MG63 (cell line): ENCODE measurements at regions not wholly inside any gene's neighbourhood (a gene's known extent, or its start where the extent isn't known, plus 50 kb on each side); places are given as distances from the start of the nearest gene placed in this dataset.

Experiments
- DNase-seq: peaks from one replicate; pipeline ENCODE4 v3.0.0-alpha.2; 2020
- H3K27me3 ChIP-seq: fragments of 250-450 bp; sonication (Bioruptor Pico); 2 replicates; pipeline ENCODE4 v1.5.1; 2020; ENCODE audit warnings: mild to moderate bottlenecking, moderate library complexity
- H3K36me3 ChIP-seq: fragments of 250-450 bp; sonication (Bioruptor Pico); 2 replicates; pipeline ENCODE4 v1.5.1; 2020; ENCODE audit warnings: mild to moderate bottlenecking, moderate library complexity
- H3K4me3 ChIP-seq: fragments of 250-450 bp; sonication (Bioruptor Pico); 2 replicates; pipeline ENCODE4 v1.5.1; 2020; ENCODE audit warnings: mild to moderate bottlenecking, moderate library complexity
- H3K9me3 ChIP-seq: fragments of 250-450 bp; sonication (Bioruptor Pico); 2 replicates; pipeline ENCODE4 v1.5.1; 2020; ENCODE audit warnings: mild to moderate bottlenecking, moderate library complexity

DNA sequence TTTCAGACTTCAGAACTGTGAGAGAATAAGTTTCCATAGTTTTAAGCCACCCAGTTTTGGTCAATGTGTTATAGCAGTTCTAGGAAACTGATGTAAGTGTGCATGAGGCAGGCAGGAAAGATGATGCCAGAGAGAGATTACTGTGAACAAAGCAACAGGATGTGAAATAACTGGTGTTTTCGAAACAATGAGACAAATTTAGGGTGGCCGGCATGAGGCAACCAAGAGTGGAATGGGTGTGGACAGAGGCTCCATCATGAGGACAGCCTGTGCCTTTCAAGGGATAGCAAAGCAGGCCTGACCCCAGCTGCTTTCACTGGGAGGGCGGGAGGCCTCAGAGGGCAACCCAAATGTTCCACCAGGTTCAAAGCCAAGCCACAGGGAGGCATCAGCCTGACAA is 67.3 kb upstream of the UCN3 start:
- no peak overlapping the region for H3K4me3 ChIP-seq
- DNase-seq = peak; percentile 30

DNA sequence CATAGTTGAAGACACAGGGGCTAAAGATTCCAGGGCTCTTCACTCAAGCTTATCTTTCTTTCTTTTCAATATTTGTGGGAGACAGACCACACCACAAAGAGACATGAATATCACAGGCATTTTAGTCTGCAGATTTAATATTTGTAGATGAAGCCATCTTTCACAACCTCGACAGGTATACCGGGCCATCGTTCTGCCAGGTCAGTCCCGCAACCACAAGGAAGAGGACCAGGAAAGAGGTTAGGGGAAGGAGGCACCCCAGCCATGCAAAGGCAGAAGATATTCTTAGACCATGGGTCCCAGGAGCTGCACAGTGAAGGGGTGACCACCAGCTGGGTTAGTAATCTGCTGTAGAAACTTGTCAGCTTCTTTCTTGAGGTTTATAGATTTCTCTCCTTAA is 66.8 kb upstream of the UCN3 start:
- Histone ChIP-seq H3K36me3 (no peaks in the 10 kb centered on the region), H3K9me3 (no peaks in the 10 kb centered on the region), H3K27me3 (no peaks in the 10 kb centered on the region), H3K4me3 (no peak overlapping the region)
- DNase-seq = no peak

More for the DNA sequence above, 67.3 kb upstream of the UCN3 start:
- Histone ChIP-seq H3K9me3 (no peaks in the 10 kb centered on the region), H3K27me3 (no peaks in the 10 kb centered on the region), H3K36me3 (no peaks in the 10 kb centered on the region)

DNA sequence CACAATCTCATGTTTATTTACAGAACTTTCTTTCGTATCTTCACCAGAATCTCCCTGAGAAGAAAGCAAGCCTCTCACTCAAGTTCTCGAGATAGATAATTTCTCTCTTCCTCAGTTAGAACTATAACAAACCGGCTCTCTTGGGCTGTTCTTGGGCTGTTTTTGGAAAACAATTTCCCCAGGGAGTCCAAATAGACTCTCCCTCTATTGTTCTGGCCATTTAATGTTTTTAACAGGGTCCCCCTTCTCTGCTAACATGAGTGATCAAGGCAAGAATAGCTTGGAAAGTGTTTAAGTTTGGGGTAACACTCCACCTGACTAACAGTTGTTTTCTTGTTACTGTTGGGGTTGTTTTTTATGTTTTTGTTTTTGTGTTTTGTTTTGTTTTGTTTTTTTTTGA is 64.8 kb upstream of the UCN3 start:
- Histone ChIP-seq H3K9me3 (no peaks in the 10 kb centered on the region), H3K4me3 (no peak overlapping the region), H3K36me3 (no peaks in the 10 kb centered on the region), H3K27me3 (no peaks in the 10 kb centered on the region)
- DNase-seq = no peak

DNA sequence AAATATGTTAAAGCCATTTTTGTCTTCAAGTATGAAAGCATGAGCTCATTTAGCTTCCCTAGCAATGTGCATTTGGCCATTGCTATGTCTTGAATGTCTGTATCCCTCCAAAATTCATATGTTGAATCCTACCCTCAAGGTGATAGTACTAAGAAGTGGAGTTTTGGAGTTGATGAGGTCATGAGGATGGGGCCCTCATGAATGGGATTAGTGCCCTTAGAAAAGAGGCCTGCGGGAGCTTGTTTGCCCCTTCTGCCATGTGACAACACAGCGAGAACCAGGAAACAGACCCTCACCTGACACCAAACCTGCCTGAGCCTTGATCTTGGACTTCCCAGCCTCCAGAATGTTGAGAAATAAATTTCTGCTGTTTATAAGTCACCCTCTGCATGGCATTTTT is 61.3 kb upstream of the UCN3 start:
- DNase-seq = no peak
- no peaks in the 10 kb centered on the region for H3K36me3 ChIP-seq
- H3K27me3 ChIP-seq = no peaks in the 10 kb centered on the region
- H3K4me3 ChIP-seq = no peak overlapping the region
- H3K9me3 ChIP-seq = 0 out of 2 replicates have a peak, but pooled peaks cover 2% of the 10 kb centered on the region

DNA sequence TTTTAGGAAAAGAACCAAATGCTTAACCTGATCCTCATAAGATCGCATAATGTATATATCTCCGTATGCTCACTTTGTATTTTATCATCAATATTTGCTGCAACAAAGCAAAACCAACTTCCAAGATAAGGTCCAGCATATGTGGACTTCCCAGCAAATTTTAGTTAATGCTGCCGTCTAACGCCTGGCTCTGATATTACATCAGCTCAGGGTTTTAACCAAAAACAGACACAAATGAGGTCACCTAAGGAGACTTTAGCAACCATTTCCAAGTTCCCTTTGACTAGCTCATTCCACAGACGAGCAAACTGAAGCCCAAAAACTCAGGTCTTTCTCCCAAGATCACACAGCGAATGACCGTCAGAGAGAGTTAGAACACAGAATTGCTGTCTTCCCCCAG is 59.4 kb upstream of the UCN3 start:
- 0 out of 2 replicates have a peak, but pooled peaks cover 2% of the 10 kb centered on the region for H3K9me3 ChIP-seq
- H3K27me3 ChIP-seq = no peaks in the 10 kb centered on the region
- H3K4me3 ChIP-seq = no peak overlapping the region
- DNase-seq = no peak
- no peaks in the 10 kb centered on the region for H3K36me3 ChIP-seq

DNA sequence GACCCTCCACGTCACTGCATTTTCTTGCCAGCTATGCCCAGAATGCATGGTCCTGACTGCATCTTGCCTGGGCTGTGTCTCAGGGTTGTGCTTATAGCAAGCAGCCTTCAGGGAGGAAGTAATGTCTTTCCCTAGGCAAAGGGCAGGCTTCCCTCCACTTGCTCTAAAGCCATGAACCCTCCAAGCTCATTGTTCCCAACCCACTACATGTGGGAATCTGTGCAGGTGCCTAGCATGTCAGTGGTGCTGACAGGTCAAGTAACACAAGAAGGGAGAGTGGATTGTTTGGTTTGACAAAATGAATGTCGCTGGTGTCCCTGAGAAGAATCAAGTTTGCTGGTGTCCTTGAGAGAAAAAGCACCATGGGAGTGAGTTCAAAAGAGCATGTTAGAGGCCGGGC is 53.9 kb upstream of the UCN3 start:
- H3K36me3 ChIP-seq = no peaks in the 10 kb centered on the region
- H3K27me3 ChIP-seq = no peaks in the 10 kb centered on the region
- H3K9me3 ChIP-seq = 0 out of 2 replicates have a peak, but pooled peaks cover 2% of the 10 kb centered on the region
- DNase-seq = no peak
- H3K4me3 ChIP-seq = no peak overlapping the region

DNA sequence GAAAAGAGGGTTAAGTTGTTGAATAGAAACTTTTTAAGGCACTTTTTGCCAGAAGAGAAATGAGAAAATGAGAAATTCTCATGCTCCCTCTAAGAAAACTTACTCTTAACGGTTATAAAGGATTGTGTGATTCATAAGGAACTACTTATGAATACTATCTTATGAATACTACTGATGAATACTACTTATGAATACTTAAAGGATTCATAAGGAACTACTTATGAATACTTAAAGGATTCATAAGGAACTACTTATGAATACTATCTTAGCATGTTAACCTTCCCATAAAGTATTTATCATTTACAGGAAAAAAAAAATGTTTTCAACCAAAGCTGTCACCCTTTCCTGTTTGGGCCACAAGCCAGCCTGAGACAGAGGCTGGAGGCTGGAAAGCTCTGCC is 53.1 kb upstream of the UCN3 start:
- H3K4me3 ChIP-seq = no peak overlapping the region
- H3K9me3 ChIP-seq = 0 out of 2 replicates have a peak, but pooled peaks cover under 1% of the 10 kb centered on the region
- no peak for DNase-seq
- H3K27me3 ChIP-seq = no peaks in the 10 kb centered on the region
- no peaks in the 10 kb centered on the region for H3K36me3 ChIP-seq

DNA sequence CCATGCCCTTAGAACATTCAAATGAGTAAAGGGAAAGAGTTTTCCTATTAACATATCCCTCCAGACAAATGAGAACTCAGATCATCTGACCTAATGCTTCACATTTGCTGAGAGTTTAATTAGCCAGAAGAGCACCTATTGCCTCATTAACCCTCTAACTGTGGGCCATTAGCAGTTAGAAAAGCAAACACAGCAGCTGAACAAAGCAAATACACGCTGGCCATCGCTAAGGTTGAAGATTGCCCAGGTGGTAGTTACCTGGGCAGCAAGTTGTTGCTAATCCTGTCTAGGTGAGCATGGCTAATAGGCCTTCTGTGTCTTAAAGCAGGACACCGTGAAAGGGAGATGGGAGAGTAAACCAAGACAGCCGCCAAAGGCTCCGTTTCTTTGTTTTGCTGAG is 49.9 kb upstream of the UCN3 start:
- DNase-seq = no peak
- H3K4me3 ChIP-seq = no peak overlapping the region
- no peaks in the 10 kb centered on the region for H3K9me3 ChIP-seq
- H3K36me3 ChIP-seq = no peaks in the 10 kb centered on the region
- H3K27me3 ChIP-seq = no peaks in the 10 kb centered on the region
